Fibroblast of mammary gland (primary cell): ENCODE measurements at regions not wholly inside any gene's neighbourhood (a gene's known extent, or its start where the extent isn't known, plus 50 kb on each side); places are given as distances from the start of the nearest gene placed in this dataset.
A peak's percentile ranks its signal among the peaks of the same experiment; 100 is the strongest.

Experiments used
- DNase-seq: peaks from one replicate; pipeline ENCODE4 v3.0.0-alpha.2; 2010; ENCODE audit warnings: low read depth
- H3K4me3 ChIP-seq: 2 replicates; pipeline ENCODE4 v1.5.1; 2011; ENCODE audit warnings: low read depth, mild to moderate bottlenecking, low read length, moderate library complexity; ENCODE audit not compliant: control insufficient read depth
- TF ChIP-seq, protein P1 (sequence below): conservative IDR thresholded peaks from 2 replicates; pipeline ENCODE4 v1.5.1; 2011; ENCODE audit warnings: low read depth, low read length, inconsistent platforms; ENCODE audit not compliant: control insufficient read depth, insufficient read depth

DNA sequence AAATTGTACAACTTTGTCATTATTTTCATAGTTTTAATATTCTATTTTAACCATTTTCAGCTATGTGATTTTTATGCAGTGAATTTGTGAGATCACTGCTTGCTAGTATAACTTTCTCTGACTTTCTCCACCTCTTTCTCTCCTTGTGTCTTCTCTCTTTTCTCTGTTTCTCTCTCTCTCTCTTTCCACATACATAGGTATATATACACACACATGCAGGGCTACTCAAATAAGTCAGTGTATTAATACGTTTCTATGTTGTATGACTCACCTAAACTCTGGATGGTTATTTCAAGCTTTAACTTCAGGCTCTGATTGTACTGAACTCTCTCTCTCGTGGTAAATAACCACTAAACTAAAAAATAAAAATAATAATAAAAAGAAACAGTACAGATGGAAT, 1389.3 kb upstream of the ALCAM start:
- TF ChIP-seq, protein P1, sequence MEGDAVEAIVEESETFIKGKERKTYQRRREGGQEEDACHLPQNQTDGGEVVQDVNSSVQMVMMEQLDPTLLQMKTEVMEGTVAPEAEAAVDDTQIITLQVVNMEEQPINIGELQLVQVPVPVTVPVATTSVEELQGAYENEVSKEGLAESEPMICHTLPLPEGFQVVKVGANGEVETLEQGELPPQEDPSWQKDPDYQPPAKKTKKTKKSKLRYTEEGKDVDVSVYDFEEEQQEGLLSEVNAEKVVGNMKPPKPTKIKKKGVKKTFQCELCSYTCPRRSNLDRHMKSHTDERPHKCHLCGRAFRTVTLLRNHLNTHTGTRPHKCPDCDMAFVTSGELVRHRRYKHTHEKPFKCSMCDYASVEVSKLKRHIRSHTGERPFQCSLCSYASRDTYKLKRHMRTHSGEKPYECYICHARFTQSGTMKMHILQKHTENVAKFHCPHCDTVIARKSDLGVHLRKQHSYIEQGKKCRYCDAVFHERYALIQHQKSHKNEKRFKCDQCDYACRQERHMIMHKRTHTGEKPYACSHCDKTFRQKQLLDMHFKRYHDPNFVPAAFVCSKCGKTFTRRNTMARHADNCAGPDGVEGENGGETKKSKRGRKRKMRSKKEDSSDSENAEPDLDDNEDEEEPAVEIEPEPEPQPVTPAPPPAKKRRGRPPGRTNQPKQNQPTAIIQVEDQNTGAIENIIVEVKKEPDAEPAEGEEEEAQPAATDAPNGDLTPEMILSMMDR, result no peak
- no peak for DNase-seq
- H3K4me3 ChIP-seq, result no peak overlapping the region

DNA sequence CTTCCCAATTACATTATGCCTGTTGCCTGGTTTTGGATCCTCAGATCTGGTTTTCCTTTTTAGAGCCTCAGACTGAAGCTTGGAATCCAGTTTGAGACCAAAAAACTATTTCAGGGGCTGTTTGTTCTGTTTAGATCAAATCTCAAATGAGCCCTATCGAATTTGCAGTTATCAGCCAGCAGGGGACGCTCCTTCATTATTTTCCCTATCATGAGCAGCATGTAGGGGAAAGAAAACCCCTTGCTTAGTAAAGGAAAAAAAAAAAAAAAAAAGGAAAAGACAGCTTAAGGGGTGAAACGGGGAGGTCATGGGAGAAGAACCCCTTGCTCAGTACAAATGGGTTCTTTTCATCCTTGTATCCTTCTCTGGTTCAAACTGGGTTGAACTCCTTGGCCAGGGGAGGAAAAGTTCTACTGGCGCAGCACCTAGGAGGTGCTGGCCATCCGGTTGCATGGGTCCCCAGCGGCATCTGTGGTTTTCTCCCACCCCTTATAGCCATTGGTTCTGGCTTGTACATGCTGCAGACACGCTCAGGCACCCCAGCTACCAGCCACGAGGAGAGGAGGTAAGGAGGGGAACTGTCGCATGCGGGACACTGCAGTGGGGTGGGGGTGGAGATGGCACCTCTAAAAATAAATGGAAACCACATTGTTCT, 1375.1 kb upstream of the ALCAM start:
- TF ChIP-seq, protein P1, result peak; percentile 33
- no peak overlapping the region for H3K4me3 ChIP-seq
- peak; percentile 3 for DNase-seq

DNA sequence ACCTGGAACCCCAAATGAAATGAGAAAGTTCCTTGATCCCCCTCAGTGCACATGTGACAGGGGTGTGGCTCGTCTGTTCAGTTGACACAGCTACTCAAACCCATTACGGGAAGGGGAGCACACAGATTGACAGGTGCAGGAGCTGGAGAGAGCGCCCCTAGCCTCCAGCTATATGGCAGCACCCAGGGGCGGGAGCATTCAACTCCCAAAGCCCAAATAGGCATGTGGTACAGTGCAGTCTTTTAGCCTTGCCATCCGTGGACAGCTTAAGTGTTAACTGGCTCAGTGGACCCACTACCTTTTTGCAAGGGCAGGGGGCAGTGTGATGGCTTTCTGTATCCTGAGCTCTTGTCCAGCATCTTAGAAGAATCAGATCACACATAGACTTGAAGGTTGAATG, 1374.2 kb upstream of the ALCAM start:
- TF ChIP-seq, protein P1, result no peak
- no peak for DNase-seq
- H3K4me3 ChIP-seq, result no peak overlapping the region

DNA sequence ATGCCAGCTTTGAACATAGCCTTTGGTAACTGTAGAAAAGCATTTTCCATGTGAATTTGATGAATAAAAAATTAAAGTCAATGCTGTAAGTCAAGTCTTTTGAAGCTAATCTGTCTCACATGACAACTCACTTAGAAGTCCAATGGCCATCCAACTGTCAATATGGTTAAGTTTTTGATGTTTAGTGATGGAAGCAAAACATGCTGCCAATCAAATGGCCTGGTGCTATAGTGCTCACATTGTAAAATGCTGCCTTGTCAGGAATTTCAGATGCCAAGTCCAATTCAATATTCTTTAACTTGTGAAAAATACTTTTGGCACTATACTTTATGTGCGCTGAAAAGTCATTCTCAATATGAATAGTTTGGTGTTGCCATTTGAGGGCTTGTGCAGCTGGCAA, 1361.8 kb upstream of the ALCAM start:
- no peak overlapping the region for H3K4me3 ChIP-seq
- TF ChIP-seq, protein P1, result no peak
- DNase-seq, result no peak

DNA sequence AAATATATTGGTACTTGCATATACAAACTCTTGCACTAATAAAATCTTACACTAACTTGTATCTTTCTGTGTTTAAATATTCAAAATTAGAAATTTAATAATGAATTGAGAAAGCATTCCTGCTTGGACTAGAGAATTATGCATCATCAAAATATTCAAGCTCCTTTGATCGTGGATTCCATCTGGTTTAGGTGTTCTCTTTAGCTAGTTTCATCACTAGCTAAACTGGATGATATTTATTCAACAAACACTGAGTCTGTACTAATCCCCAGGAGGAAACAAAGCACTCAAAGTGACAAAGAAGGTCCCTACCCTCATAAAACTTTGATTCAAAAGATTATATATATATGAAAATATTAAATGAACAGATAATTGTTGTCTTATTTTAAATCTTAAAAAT, 1360.9 kb upstream of the ALCAM start:
- TF ChIP-seq, protein P1, result no peak
- no peak for DNase-seq
- H3K4me3 ChIP-seq, result no peak overlapping the region

DNA sequence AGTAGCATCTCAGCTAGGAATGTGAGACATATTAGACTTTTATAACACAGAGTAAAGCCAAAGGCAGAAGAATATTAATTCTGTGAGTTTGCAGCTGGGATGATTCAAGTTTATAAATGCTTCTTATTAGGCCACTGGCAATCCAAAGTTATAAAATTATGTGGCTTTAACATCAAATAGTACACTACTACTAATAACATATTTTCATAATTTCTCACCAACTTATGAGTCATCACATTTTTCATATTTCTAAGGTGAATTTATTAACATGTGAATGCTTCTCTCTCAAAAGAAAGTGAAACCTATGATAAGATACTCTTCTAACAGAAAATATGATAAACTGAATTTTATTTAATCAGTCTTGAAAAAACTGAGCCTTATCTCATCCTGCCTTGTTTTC, 1348.2 kb upstream of the ALCAM start:
- TF ChIP-seq, protein P1, result no peak

DNA sequence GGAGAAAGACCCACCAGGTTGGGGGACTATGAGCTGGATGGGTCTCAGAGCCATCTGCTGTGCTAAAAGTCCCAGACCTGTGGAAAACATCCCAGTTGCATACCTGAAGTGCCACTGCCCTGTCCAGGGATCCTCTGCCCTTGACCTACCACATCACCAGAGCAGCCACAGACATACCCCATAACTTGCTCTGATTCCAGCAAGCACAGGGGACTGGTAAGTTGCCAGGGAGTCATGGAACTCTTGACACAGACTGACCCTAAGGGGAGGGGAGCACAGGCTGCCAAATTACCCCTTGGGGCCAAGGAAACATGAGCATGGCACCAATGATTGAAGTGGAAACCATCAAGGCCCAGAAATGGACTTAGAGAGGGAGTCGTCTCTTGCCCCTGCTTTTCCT, 1335.1 kb upstream of the ALCAM start:
- TF ChIP-seq, protein P1, result no peak
- H3K4me3 ChIP-seq, result no peak overlapping the region
- no peak for DNase-seq

More for the DNA sequence above, 1348.2 kb upstream of the ALCAM start:
- DNase-seq, result no peak
- H3K4me3 ChIP-seq, result no peak overlapping the region
